ENCODE measurements at regions not wholly inside any gene's neighbourhood (a gene's known extent, or its start where the extent isn't known, plus 50 kb on each side); places are given as distances from the start of the nearest gene placed in this dataset.

DNA sequence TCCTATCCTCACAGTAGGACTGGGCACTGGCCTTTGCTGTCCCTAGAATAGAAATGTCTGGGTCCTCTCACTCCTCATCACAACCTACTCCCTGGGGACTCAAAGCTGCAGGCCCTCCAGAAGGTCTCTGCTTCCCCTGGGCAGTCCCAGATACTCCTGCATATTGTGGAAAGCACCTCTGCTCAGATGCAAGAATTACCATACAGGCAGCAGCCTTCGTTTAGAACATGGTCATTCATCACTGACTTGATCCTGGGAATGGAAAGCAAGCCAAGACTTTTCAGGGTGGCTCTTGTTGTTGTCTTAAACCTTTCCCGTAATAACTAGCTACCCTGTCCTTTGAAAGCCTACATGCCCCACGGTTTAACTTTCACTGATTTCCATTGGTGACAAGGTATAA, 53.1 kb upstream of the NPAS2 start:
- no peak for DNase-seq

- no peak for DNase-seq
Observed at GRCh38 chr2:100767224-100767653, 52.7 kb upstream of the NPAS2 start.

GRCh38 chr2:100767810-100768806, 51.8 kb upstream of the NPAS2 start:
- no peak for DNase-seq

Data from AML-193 (cell line).